ENCODE measurements at regions not wholly inside any gene's neighbourhood (a gene's known extent, or its start where the extent isn't known, plus 50 kb on each side); places are given as distances from the start of the nearest gene placed in this dataset.

DNA sequence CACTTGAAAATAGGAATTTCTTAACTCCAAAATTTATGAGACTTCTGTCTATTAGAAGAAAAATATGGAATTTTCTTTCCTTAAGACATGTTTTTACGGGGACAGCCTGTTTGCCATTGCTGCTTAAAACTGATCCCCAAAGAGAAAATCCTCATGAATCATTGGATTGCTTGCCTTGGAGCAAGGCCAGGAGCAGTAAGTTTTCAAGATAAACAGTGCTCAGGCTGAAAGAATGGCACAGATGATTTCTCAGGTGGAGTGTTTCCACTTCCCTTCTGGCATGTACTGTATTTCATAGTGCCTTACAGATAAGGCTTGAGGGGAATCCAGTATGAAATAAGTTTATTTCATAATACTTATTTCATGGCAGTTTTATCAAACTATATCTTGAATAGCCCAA is 74.3 kb upstream of the MMADHC start:
- no peaks in the 10 kb centered on the region for H3K36me3 ChIP-seq (ENCODE audit: control insufficient read depth, insufficient read depth, low read length)
- no peaks in the 10 kb centered on the region for H3K9me3 ChIP-seq (ENCODE audit: control insufficient read depth, insufficient read depth, low read depth, low read length)
- ChIA-PET POLR2A (no interaction called here), CTCF (no interaction called here)
- in situ Hi-C loops (cut with HindIII; ENCODE audit: low pct_unique_long_range_greater_than_20kb, low sequenced_read_pairs), result no loop called here
- peak overlapping the region; percentile 69; the same call in 1 of the 2 replicates for H3K27ac ChIP-seq (ENCODE audit: low read length)
- peaks cover 3% of the 10 kb centered on the region; the same call in 1 of the 2 replicates for H3K4me1 ChIP-seq (ENCODE audit: control insufficient read depth, insufficient read depth, low read length)
- no peak for TF ChIP-seq SIN3A (IDR thresholded peaks at IDR 0.05; ENCODE audit: borderline replicate concordance, insufficient read depth, low read depth, low read length)
- TF ChIP-seq, protein P1, sequence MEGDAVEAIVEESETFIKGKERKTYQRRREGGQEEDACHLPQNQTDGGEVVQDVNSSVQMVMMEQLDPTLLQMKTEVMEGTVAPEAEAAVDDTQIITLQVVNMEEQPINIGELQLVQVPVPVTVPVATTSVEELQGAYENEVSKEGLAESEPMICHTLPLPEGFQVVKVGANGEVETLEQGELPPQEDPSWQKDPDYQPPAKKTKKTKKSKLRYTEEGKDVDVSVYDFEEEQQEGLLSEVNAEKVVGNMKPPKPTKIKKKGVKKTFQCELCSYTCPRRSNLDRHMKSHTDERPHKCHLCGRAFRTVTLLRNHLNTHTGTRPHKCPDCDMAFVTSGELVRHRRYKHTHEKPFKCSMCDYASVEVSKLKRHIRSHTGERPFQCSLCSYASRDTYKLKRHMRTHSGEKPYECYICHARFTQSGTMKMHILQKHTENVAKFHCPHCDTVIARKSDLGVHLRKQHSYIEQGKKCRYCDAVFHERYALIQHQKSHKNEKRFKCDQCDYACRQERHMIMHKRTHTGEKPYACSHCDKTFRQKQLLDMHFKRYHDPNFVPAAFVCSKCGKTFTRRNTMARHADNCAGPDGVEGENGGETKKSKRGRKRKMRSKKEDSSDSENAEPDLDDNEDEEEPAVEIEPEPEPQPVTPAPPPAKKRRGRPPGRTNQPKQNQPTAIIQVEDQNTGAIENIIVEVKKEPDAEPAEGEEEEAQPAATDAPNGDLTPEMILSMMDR (IDR thresholded peaks at IDR 0.05), result no peak
- no peak for TF ChIP-seq POLR2AphosphoS5 (IDR thresholded peaks at IDR 0.05; ENCODE audit: low read depth, low read length)
- TF ChIP-seq TCF7L2 (IDR thresholded peaks at IDR 0.05; ENCODE audit: low read depth, low read length), result no peak
- TF ChIP-seq, protein P2, sequence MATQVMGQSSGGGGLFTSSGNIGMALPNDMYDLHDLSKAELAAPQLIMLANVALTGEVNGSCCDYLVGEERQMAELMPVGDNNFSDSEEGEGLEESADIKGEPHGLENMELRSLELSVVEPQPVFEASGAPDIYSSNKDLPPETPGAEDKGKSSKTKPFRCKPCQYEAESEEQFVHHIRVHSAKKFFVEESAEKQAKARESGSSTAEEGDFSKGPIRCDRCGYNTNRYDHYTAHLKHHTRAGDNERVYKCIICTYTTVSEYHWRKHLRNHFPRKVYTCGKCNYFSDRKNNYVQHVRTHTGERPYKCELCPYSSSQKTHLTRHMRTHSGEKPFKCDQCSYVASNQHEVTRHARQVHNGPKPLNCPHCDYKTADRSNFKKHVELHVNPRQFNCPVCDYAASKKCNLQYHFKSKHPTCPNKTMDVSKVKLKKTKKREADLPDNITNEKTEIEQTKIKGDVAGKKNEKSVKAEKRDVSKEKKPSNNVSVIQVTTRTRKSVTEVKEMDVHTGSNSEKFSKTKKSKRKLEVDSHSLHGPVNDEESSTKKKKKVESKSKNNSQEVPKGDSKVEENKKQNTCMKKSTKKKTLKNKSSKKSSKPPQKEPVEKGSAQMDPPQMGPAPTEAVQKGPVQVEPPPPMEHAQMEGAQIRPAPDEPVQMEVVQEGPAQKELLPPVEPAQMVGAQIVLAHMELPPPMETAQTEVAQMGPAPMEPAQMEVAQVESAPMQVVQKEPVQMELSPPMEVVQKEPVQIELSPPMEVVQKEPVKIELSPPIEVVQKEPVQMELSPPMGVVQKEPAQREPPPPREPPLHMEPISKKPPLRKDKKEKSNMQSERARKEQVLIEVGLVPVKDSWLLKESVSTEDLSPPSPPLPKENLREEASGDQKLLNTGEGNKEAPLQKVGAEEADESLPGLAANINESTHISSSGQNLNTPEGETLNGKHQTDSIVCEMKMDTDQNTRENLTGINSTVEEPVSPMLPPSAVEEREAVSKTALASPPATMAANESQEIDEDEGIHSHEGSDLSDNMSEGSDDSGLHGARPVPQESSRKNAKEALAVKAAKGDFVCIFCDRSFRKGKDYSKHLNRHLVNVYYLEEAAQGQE (IDR thresholded peaks at IDR 0.05; ENCODE audit: insufficient read depth in 1 of 2, low read depth in 2 of 2, low read length in 1 of 2), result no peak
- DNase-seq (ENCODE audit: low read depth, low spot score) (peak; percentile 8), ATAC-seq (peak; percentile 69)
- intact Hi-C loops (cut with micrococcal nuclease; ENCODE audit: unreplicated experiment), result no loop called here
- H3K4me3 ChIP-seq (ENCODE audit: low read depth in 2 of 2, low read length in 2 of 2), result no peak overlapping the region
- no TSS peak for BruUV-seq (replicated peaks)
- no peaks in the 10 kb centered on the region for H3K27me3 ChIP-seq (ENCODE audit: control insufficient read depth, insufficient read depth, low read length)

DNA sequence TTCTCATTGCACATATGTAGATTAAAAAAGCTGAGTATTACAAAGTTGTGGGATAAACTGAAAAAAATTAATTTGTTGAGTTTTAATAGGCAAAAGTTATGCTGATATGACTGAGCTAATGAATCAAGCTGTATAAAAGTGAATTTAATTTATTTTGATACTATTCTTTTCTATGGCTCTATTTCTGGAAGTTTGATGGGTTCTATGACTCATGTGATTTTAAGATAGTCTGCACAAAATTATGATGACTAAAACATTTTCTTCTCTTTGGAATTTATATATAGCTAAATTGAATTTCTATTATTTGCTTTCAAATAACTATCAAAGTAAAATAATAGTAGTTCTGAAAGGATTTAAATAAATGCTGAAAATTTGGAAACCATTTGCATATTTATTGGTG is 71.0 kb upstream of the MMADHC start:
- intact Hi-C loops (cut with micrococcal nuclease; ENCODE audit: unreplicated experiment), result no loop called here
- no peak overlapping the region for H3K27ac ChIP-seq (ENCODE audit: low read length)
- DNase-seq (ENCODE audit: low read depth, low spot score), result no peak

More for the DNA sequence above, 71.0 kb upstream of the MMADHC start:
- no peak overlapping the region for H3K4me3 ChIP-seq (ENCODE audit: low read depth in 2 of 2, low read length in 2 of 2)
- TF ChIP-seq POLR2AphosphoS5 (IDR thresholded peaks at IDR 0.05; ENCODE audit: low read depth, low read length) (no peak), SIN3A (IDR thresholded peaks at IDR 0.05; ENCODE audit: borderline replicate concordance, insufficient read depth, low read depth, low read length) (no peak), TCF7L2 (IDR thresholded peaks at IDR 0.05; ENCODE audit: low read depth, low read length) (no peak)
- TF ChIP-seq, protein P1 (IDR thresholded peaks at IDR 0.05), result no peak
- TF ChIP-seq, protein P2 (IDR thresholded peaks at IDR 0.05; ENCODE audit: insufficient read depth in 1 of 2, low read depth in 2 of 2, low read length in 1 of 2), result no peak
- ChIA-PET POLR2A (no interaction called here), CTCF (no interaction called here)
- no peak for ATAC-seq
- H3K36me3 ChIP-seq (ENCODE audit: control insufficient read depth, insufficient read depth, low read length), result no peaks in the 10 kb centered on the region
- no TSS peak for BruUV-seq (replicated peaks)
- no peaks in the 10 kb centered on the region for H3K9me3 ChIP-seq (ENCODE audit: control insufficient read depth, insufficient read depth, low read depth, low read length)
- in situ Hi-C loops (cut with HindIII; ENCODE audit: low pct_unique_long_range_greater_than_20kb, low sequenced_read_pairs), result no loop called here
- peaks cover 3% of the 10 kb centered on the region; the same call in 1 of the 2 replicates for H3K4me1 ChIP-seq (ENCODE audit: control insufficient read depth, insufficient read depth, low read length)
- H3K27me3 ChIP-seq (ENCODE audit: control insufficient read depth, insufficient read depth, low read length), result no peaks in the 10 kb centered on the region
